ENCODE measurements at regions not wholly inside any gene's neighbourhood (a gene's known extent, or its start where the extent isn't known, plus 50 kb on each side); places are given as distances from the start of the nearest gene placed in this dataset.
"Not testable (repeated sequence)": the region's sequence is repeated elsewhere in the genome, so short reads cannot be mapped to it uniquely, and the experiment has no call there.

DNA sequence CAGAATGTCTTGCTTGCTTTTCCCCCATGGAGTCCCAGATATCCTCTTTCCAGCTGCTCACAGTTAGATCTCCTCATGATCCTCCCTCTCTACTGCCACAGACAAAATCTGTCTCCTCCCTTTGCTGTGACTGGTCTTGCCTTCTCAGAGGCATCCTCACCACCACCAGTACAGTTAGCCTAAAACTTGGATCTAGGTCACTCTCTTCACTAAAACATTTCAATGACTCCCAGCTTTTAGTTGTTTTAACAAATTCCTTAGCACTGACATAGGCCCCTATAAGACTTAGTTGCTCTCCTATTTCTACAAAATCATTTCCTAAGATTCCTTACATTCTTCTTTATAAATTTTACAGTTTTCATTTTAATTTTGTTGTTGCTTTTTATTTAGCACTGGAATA is 734.2 kb upstream of the CHAC2 start:
- peak; percentile 11 for DNase-seq (ENCODE audit: low spot score)

DNA sequence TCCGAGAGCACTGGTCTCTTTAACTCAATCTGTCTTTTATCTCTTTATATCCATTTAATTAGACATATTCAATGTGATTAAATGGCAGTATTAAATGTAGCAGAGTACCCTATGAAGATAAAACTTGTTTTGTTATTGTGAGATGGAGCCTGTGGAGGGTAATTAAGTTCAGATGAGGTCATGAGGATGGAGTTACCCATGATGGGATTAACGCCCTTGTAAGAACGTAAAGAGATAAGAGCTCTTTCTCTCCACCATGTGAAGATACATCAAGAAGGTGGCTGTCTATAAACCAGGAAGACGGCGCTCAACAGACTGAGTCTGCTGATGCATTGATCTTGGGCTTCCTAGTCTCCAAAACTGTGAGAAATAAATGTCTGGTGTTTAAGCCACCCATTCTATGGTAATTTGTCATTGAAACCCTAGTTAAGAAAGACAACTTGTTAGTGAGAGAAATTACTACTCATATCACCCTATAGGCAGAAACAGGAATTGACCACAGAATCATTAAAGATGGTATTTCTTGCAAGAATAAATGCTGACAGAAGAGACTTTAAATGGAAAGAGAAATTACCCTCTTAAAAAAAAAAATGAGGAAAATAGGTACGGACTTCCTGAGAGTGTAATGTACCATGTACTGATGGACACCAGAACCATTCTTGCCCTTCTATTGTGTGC is 738.7 kb upstream of the CHAC2 start:
- DNase-seq (ENCODE audit: low spot score), result no peak

DNA sequence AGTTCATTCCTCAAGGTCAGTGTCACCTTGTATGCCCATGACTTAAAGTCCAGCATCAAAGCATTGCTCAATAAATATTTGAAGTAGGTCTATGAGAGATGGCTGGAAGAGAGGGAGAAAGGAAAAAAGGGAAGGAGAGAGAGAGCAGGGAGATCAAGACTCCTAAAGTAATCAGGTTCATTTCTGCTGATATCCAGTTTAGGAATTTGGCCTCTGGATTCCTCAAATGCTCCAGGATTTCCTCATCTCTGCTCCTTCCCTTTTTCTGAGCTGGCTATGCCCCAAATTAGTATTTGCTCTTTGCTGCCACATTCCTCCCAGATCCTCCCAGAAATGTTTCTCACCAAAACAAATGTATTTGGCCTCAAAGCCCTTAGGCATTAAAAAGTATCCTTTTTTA is 739.4 kb upstream of the CHAC2 start:
- peak; percentile 78 for DNase-seq (ENCODE audit: low spot score)

DNA sequence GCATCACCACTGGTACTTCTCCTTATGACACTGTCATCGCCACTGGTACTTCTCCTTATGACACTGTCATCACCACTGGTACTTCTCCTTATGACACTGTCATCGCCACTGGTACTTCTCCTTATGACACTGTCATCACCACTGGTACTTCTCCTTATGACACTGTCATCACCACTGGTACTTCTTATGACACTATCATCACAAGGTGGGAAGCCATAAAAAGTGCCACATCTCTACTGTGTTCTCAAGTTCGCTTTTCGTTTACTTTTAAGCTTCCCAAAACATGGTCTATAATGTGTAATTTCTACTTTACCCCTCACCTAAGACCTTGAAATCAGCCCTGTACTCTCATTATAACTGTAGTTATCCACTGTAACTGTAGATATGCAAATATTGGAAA is 745.4 kb upstream of the CHAC2 start:
- DNase-seq (ENCODE audit: low spot score), result not testable (repeated sequence)

DNA sequence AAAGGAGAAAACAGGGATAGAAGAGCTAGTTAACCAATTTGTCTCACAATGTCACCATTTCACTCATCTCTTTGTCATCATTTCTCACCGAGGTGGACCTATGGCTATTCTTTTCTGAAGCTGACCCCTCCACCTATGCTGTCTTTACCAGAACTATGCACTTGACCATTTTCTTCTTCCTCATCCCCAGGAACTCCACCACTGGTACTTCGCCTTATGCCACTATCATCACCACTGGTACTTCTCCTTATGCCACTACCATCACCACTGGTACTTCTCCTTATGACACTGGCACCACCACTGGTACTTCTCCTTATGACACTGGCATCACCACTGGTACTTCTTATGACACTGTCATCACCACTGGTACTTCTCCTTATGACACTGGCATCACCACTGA is 745.8 kb upstream of the CHAC2 start:
- DNase-seq (ENCODE audit: low spot score), result no peak

DNA sequence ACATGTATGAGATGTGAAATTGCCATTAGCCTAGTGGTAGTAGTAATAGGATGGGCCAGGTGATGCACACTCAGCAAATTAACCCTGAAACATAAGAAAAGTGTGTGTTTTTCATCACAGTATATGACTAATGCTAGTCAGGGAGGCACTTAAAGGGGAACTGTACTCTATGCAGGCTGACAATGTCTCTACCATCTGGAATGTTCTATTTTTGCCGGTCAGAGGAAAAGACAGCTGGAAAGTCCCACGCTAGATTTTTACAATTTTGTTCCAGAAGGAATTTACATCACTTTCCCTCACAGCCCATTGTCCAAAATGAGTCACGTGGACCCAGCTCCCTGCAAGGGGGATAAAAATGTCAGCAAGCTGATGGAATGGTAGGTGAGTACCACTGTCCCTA is 746.3 kb upstream of the CHAC2 start:
- DNase-seq (ENCODE audit: low spot score), result peak; percentile 29

DNA sequence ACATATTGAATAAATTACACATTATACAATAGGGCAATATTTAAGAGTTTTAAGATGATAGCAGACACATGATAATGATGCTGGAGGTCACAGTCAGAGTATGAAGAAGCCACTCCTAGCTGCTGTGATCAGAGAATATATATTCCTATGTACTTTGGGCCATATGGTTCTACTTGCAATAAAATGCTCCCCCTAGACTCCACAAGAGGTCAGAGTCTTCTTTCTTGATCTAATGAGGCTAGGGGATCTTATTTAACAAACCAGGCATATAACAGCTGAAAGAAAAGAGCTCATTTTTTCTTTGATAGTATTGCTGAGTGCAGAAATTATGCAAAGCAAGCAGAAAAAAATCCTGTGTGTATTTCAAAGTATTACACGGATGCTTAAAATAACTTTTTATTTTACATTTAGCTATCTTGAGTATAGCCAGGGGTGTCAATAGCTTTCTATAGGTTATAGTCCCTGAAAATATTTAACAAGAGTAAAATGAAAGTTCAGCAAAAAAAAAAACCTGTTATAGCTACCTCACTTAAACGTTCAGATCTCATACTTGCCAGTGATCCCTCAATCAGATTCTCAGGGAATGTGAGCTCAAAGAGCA is 748.7 kb upstream of the CHAC2 start:
- DNase-seq (ENCODE audit: low spot score), result peak; percentile 14

DNA sequence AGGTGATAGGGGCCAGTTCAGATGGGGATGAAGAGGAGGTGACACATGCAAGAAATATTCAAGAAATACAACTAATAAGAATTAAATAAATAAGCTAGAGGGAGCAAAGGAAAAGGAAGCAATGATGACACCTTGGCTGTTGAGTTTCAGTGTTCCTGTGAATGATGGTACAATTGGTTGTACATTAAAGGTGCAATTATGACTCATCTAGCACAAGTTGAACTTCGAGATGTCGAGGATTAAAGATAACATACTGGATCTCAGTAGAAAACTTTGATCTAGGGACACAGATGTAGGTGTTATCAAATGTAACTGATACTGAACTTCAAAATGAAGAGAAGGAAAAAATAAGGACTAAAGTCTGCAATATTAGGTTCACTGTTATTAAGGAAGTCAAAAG is 760.6 kb upstream of the CHAC2 start:
- peak; percentile 19 for DNase-seq (ENCODE audit: low spot score)

DNA sequence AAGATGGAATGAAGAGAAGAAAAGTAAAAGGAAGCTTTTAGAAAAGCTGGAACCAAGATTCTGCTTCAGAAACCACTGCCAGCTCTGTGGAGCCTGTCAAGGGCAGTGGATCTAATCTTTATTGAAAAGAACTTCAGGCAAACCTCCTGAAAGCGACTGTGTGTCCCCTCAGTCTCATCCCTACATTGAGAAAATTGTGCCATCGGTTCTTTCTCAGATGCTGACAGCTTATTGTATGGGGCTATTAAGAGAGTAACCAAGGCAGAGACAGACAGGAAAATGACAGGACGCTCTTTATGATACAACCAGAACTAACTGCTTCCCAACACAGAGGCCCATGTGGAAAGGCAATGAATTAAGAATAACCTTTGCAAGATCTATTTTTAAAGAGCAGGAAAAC is 763.2 kb upstream of the CHAC2 start:
- DNase-seq (ENCODE audit: low spot score), result no peak

DNA sequence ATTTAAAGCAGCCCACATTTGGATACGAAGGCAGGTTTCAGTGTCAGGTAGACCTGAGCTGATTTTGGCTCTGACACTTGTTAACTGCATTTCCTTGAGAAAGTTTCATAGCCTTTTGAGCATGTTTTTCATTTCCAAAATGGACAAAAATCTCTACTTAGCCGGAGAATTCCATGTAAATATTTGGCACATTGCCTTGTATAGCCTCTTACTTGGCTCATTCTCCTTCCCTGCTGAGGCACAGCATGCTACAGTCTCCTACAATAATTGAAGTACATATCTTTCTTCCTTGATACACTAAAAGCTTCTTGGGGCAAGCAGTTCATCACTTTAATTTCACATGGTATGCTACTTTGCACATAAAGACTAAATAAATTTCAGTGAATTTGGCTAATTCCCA is 772.2 kb upstream of the CHAC2 start:
- DNase-seq (ENCODE audit: low spot score), result no peak

DNA sequence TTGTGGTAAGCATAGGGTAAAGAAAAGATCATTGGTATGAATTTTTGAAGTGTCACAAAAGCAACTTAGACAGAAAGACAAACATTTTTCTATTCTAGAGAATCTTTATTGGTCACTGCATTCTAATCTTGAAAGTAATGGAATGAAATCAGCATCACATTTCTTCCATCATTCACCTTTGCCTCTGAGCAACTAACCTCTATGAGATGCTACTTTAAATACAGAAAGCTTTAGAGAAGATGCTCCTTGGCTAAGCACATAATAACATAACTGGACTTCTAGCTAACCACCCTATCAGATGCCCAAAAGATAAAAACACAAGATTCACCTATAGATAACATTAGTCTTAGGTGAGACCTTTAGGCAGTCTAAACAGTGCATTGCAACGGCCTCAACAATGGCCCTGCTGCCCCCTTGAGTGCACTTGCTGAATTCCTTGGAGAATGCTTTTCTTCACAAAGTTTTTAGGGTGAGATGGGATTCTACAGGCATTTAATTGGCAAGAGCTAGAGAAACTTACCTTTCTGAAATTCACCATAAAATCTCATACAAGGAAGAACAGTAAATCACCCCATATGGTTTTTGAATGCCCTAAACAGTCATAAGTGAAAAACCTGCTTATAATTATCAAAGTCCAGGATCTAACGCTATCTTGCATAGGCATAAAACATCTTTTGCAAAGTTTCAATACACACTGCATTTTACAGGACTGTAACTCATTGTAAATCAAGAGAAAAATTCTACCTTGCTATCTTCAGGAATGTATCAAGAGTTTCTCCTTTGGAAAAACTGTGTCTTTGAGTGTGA is 791.3 kb upstream of the CHAC2 start:
- peak; percentile 49 for DNase-seq (ENCODE audit: low spot score)

DNA sequence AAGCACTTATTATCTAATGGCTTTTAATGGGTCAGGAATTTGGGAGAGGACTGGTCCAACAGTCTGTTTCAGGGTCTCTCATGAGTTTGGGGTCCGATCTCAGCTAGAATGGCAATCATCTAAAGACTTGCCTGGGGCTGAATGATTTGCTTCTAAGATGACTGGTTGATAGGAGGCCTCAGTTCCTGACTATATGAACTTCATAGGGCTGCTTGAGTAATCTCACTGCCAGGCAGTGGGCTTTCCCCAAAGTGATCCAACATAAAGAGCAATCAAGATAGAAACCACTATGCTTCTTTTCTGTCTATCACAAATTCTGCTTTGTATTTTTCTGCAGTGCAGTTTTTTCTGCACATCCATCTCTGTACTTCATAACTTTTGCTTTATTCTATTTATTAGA is 793.5 kb upstream of the CHAC2 start:
- DNase-seq (ENCODE audit: low spot score), result no peak

DNA sequence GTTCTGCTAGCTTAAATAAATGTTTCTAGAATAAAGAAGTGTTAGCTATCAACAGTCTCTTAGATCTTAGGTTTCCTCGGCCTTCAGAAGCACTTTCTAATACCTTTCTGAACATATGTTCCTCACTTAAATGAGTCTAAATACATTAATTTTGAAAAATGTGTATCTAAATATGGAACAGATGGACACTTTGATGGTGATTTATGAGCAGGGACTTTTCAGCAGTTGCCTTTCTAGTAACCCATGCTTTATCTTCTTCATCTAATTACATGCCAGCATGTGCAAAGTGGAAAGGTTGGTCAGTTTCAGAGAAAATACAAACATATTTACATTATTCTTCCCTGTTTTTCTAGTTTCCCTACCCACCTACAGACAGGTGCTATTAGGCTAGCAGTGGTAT is 797.0 kb upstream of the CHAC2 start:
- DNase-seq (ENCODE audit: low spot score), result no peak

DNA sequence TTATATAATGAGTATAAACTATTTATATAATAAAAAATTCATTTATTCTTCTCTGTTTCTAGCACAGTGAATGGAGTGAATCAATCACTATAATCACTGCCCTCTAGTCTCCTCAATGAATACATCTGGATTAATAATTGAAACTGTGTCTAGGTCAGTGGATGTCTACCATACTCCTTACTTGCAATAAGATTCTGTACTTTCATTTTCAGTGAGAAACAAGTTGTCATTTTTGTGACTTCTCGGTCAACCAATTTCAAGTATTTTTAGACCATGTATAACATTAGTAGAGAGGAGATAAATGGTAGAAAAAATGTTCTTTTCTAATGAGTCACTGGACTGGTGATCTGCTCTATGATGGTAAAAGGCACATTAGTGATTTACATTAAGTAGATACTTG is 799.6 kb upstream of the CHAC2 start:
- DNase-seq (ENCODE audit: low spot score), result no peak

DNA sequence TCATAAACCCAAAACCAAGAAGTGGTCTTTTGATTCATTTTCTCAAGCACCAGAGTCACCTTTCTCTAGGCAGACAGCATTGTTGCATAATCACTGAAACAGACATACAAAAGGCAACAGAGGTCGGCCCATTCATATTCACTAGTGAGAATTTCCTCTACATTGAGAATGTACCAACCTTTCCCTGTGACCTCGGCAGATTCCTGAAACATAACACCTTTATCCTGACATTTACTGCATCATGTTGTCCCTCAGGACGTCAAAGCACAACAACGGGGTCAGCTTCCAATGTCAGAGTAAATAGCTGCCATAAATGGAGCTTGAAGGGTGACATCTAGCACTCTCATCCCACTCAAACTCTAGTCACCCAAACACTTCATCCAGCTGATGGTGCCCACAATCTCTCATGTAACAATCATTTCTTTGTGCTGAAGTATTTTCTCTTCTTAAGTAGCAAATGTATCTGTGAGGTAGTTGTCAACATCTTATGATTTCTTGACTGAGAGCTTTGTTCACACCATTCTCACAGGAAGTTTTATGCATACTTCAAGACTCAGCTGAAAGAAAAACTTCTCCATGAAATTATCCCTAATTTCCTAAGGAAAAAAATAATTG is 802.6 kb upstream of the CHAC2 start:
- DNase-seq (ENCODE audit: low spot score), result no peak

DNA sequence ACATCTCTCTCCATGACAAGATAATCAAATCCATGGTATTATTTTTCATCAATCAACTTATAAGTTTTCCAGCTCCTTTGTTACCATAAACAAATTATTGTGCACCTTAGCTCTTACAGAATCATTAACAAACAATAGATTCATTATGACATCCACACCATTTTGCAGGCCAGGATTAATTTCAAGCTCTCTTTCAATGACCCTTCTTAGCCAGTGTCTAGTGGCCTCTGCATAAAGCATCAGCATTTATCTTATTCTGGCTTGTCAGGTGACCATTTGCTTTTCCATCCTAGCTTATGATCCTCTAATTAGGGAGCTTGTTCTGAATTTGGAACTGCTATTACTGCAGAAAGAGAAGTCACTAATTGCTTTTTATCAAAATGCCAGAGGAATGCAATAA is 806.2 kb upstream of the CHAC2 start:
- DNase-seq (ENCODE audit: low spot score), result no peak

DNA sequence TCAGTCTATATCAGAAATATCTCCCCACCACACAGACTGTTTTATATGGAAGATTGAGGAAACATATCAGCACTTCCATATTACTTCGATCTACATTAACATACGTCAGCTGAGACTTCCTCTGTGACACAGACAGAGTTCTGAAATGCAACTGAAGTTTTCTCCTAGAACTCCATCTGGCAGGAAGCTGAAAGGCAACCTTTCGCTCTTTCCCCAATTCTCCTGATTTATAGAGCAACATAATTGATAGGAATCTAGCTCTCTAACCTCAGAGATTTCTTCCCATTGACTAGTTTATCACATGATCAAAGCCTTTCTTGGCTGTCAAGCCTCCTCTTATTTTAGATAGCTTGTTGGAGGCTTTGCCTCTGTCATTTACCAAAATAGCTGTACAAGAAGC is 806.7 kb upstream of the CHAC2 start:
- DNase-seq (ENCODE audit: low spot score), result no peak

DNA sequence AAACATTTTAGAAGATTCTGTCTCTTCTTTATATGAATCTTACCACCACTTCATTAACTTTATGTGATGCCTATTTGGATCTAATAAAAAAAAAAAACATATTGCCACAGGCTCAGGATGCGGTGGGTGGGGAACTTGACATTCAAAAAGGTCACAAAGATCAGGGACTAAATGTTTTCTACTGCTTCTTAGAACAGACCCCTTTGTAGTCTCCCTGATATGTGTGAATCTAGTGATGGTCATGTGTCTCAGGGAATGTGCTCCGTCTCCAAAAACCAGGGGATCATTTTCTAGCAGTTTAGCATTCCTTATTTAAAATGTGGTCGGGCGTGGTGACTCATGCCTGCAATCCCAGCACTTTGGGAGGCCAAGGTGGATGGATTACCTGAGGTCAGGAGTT is 807.8 kb upstream of the CHAC2 start:
- no peak for DNase-seq (ENCODE audit: low spot score)

DNA sequence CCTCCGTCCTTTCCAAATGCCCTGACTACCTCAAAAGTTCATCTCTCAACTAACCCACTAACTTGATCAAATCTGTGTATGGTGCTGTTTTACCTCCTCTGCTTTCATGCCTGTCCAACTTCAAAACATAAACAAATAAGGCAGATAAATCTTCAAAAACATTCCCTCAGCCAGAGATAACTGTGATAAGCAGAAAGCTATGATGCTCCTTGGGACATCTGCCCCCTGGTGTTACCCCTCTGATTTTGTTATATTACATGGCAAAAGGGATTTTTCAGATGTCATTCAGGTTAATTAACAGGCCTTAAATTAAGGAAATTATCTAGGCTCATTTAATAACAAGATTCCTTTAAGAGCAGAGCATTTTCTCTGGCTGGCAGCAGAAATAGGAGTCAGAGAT is 810.8 kb upstream of the CHAC2 start:
- DNase-seq (ENCODE audit: low spot score), result no peak

DNA sequence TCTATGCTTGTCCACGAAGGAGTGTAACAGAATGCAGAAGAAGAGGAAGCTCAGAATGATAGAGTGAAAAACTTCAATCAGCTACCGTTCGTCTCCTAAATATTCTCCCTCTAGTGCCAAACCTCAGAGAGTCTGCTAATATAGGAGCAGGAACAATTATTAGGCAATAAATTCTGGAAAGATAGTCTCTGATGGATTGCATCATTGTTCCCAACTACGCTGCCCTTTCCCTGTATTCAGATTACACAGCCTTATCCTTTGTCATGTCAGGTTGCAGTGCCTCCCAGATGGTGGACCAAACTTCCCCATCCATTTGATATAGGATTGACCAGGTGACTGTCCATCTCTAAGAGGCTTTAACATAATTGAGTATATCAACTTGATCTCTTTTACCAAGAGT is 811.5 kb upstream of the CHAC2 start:
- DNase-seq (ENCODE audit: low spot score), result no peak

DNA sequence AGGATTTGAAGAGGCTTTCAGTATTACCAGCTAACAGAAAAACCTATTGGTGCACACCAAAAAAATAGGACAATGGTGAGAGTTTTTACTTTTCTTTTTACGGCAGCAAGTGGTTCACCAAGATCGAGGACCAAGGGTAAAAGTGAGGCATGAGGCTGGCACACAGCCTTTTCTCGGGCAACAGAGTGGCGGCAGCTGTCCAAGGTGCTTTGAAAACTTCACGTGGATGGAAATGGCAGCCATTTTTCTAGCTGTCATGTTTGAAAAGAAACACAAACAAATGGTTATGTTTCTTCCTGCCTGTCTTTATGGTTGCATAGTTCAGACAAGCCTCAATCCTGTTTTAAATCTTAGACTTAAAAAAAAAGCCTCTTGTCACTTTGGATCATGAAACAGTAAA is 812.5 kb upstream of the CHAC2 start:
- DNase-seq (ENCODE audit: low spot score), result peak; percentile 24

DNA sequence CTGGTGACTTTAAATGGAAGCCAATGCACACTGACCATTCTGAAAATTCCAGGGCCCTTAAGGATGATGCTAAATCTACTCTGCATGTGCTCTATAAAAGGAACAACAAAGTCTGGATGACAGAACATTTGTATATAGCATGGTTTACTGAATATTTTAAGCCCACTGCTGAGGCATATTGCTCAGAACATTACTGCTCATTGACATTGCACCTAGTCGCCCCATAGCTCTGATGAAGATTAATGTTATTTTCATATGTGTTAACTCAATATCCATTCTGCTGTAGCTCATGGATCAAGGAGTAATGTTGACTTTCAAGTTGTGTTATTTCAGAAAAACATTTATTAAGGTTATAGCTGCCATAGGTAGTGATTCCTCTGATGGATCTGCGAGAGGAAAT is 827.5 kb upstream of the CHAC2 start:
- DNase-seq (ENCODE audit: low spot score), result no peak

DNA sequence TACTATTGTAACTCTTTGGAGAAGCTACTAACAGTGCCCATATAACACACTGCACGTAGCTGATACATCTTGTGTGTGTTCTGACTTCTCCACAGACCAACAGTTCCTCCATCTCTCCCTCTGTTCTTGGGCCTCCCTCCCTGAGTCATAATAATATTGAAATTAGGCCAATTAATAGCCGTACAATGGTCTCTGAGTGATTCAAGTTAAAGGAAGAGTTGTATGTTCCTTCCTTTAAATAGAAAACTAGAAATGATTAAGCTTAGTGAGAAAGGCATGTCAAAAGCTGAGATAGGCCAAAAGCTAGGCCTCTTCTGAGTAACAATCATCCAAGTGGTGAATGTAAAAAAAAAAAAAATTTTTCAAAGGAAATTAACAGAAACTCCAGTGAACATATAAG is 828.4 kb upstream of the CHAC2 start:
- no peak for DNase-seq (ENCODE audit: low spot score)
